GM19025 (cell line): ENCODE measurements at regions not wholly inside any gene's neighbourhood (a gene's known extent, or its start where the extent isn't known, plus 50 kb on each side); places are given as distances from the start of the nearest gene placed in this dataset.

Experiments used
- ATAC-seq: cut with Tn5 transposase; IDR thresholded peaks from one replicate; pipeline ENCODE4 v1.9.1; 2021; ENCODE audit warnings: mild to moderate bottlenecking, low read depth, moderate library complexity; ENCODE audit not compliant: unreplicated experiment

GRCh38 chr6:90835596-90836212 is 248.8 kb upstream of the MAP3K7 start:
- ATAC-seq = no peak

- ATAC-seq = no peak
Observed at GRCh38 chr6:90829311-90829710, 242.4 kb upstream of the MAP3K7 start.

DNA sequence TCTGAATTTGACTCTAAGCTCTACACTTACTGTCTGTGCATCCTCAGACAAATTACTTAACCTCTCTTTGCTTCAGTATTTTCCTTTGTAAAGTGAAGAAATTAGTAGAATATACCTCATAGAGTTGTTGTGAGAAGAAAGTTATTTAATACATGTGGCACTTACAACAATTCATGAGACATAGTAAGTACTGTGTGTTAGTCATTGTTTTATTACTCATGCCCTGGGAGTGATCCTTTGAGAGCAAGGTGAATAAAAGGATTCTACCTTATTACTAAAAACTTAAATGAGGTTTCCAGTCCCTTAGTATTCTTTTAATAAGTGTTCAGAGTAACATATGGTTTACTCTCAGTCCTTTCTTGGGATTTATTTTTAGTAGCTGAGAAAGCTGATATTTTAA is 233.6 kb upstream of the MAP3K7 start:
- no peak for ATAC-seq

DNA sequence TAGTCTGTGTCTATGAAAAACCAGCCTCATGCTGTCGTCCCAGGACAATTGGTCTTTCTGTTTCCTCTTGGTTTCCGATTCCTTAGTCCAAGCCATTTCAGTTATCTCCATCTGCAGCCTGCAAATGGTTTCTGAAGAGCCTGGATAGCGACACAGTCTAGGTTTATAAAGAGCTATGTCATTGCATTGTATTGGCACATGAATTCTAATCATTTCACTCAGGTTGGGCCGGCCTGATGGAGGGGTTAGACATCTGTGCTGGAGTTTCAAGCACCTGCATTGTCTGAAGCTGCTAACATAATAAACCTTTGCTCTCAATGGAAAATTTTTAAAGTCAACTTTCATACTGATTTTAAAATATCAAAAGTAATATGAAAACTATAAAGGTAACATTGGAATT is 232.6 kb upstream of the MAP3K7 start:
- ATAC-seq = no peak

GRCh38 chr6:90818163-90818562 is 231.3 kb upstream of the MAP3K7 start:
- ATAC-seq = no peak

GRCh38 chr6:90816764-90817163 is 229.9 kb upstream of the MAP3K7 start:
- no peak for ATAC-seq

DNA sequence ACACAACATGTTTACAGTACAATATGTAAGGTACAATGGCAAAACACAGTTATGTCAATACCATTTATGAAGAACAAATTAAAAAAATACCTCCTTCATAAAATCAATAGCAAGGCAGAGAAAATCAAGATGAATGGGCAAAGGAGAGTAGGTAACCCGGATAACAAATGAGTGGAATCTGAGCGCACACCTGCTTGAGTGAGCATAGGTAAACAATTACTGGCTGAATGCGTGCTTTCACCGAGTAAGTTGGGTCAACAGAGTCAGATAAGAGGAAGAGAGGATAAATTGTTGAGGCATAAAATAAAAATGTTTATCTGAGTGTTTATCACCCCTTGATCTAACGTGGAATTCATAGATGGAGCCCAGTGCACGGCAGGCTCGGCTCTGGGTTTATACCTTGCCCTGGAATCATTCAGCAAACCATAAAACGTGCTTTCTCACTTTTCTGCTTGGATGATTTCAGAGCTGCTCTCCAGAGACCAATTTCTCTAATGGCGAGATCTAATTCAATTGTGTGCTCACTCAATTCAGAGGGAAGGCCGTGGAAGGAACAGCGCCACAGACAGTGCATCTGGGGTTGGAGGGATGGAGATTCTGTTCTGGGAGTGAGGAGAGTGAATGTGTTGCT is 224.8 kb upstream of the MAP3K7 start:
- ATAC-seq = no peak

DNA sequence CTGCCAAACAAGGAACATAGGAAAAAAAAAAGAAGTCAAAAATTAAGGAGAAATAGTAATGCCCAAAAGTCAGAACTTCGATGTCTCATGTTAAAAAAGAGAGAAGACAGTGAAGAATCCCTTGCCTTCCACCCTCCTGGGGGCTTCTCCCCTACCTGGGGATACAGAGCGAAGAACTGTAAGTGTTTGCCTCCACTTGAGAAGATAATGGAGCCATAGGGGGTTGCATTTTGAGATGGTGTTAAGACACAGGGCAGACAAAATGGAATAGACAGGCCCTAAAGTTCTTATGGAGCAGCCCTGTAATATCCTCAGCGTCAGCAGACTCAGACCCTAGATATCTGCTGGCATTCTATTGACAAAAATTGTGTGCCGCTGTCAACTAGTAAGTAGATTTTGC is 222.2 kb upstream of the MAP3K7 start:
- ATAC-seq = no peak

DNA sequence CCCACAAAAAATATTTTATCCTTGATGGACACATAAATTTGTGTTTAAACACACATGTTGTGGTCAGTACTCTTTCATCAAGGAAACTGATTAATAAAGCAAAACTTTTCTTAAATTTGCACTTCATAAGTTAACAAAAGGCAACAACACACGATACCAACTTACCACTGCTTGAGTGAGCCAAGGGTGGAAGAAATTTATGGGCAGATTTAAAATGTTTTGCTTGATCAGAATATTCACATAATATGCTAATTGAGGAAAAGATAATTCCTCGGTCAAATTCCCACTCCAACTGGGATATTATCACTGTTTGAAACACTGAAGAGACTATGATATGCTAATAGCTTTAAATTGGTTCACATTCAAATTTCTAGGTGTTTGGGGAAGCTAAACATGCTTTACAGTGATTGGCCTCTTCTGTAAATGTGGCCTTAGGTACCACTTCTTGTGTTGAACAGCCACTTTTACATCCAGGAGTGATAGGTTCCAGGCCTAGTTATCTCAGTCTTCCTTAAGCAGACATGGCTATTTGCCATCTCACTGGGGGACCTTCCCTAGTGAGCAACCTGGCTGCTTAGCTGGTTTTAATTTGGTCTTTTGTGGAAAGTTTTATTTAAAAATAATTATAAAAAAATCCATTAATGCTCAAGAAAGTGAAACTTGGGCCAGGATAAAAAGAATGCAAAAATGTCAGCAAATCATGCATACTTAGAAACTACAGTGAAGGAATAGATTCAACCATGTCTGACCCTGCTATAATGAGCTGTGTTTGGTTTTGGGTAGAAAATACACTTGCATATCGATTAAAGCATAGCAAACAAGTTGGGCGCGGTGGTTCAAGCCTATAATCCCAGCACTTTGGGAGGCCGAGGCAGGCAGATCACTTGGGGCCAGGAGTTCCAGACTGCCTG is 221.2 kb upstream of the MAP3K7 start:
- no peak for ATAC-seq

GRCh38 chr6:90805619-90806155 is 218.8 kb upstream of the MAP3K7 start:
- ATAC-seq = no peak

DNA sequence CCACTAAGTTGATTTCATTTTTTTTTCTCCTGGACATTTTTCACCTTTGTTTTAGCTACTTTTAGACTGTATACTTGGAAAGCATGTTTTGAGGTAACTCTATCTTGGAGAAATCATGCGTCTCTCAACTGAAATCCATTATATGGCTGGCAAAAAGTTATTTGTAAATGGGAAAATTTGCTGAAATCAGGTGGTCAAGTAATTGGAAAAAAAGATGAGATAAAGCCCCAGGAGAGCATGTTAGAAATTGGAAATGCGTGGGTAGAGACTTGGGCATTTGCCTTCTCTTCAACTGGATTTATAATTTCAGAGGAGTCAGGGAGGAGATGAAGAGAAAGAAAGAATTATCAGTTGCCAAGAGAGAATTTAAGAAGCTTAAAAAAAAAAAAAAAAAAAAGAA is 217.1 kb upstream of the MAP3K7 start:
- no peak for ATAC-seq

GRCh38 chr6:90795078-90795477 is 208.2 kb upstream of the MAP3K7 start:
- no peak for ATAC-seq

DNA sequence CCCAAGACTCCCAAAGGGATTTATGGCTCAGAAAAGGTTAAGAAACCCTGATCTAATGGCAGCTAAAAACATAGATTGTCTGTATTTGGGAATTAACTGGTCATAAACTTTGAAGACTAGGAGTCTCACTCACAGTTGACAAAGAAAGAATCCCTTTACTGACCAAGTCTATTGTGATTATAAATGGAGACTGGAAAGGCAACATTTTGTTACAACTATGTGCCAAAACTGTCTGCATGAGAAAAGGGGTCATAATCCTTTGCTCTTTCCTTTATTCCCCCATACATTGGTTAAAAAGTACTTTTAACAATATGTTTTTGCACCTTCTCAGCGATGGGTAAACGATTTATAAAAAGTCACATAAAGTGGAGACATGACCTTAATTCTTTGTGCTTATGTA is 206.9 kb upstream of the MAP3K7 start:
- no peak for ATAC-seq

DNA sequence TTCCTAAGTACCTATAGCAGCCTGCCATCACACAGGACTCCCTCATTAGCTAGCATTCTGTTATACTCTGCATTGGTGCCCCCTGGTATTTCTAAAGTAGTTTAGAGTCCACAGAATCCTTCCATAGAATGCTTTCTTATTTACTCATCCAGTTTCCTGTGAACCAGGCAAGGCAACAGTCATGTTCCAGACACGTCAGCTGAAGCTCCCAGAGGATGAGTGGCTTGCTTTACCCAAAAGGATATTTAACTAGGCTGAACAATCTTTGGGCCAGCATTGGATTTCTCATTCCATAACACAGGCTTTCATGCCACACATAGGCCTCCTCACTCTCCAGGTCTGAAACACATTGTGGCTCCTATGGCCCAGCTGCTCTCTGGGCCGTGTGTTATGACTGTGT is 203.8 kb upstream of the MAP3K7 start:
- no peak for ATAC-seq

- no peak for ATAC-seq
Observed at GRCh38 chr6:90790058-90790457, 203.2 kb upstream of the MAP3K7 start.

DNA sequence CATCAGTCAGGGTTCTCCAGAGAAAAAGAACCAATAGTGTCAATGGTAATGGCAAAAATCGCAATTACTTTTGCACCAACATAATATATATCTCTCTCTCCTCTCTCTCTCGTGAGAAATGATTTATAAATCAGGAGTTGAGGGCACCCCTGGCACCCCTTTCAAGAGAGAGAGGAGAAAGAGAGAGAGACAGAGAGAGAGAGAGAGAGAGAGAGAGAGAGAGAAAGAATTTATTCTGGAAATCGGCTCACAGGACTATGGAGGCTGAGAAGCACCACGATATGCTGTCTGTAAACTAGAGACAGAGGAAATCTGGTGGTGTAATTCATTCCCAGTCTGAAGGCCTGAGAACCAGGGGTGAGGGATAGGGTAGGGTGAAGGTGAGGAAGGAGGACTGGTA is 201.9 kb upstream of the MAP3K7 start:
- ATAC-seq = no peak

GRCh38 chr6:90787446-90787845 is 200.6 kb upstream of the MAP3K7 start:
- ATAC-seq = no peak

DNA sequence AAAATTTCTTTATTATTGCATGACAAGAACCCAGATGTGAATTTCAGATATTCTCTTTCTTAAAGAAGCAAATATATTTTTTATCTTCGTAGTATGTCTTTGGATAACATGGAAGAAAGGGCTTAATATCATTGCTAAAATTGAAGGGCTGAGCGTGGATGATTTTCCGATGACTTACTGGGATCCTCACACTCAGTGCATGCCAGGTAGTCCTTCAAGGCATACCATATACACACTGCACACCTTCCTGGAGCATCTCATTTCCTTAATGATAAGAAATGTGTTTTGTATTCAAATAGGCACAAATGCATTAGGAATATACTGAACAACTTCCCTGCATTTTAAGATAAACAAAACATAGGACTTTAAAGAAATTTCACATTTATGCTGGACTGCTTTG is 193.9 kb upstream of the MAP3K7 start:
- ATAC-seq = no peak

- no peak for ATAC-seq
Observed at GRCh38 chr6:90780141-90780540, 193.3 kb upstream of the MAP3K7 start.

DNA sequence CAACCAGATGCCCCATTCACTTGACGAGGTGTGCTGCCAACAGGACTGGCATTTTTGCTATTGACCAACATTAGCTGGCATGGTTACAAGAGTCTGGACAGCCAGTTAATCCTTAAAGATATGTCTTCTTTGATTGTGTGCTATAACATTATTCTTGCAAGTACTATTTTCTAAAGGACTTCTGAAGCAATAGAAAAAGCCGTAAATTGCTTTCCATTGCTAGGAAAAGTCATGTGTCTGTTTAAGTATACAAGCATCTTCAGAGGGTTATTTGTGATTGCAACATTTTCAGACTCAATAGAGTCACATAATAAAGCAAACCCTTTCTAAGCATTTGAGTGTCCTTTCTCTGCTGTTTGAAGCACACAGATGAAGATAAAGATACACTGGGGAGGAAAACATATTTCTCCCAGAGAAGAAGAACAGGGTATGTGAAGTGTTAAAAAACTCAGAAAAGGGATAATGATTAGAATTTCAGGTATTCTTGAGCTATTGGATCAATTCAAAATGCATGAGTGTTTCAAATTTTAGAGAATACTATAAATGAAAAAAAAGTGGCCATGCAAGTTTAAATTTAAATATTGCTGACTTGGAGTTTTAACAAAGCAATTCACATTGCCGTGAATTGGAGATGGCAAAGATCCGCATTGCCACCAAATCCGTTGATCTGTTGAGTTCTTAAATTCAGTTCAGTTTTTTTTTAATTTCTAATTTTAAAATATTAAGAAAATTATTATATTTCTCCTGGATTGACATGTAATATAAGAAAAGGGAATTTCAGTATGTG is 191.7 kb upstream of the MAP3K7 start:
- no peak for ATAC-seq

DNA sequence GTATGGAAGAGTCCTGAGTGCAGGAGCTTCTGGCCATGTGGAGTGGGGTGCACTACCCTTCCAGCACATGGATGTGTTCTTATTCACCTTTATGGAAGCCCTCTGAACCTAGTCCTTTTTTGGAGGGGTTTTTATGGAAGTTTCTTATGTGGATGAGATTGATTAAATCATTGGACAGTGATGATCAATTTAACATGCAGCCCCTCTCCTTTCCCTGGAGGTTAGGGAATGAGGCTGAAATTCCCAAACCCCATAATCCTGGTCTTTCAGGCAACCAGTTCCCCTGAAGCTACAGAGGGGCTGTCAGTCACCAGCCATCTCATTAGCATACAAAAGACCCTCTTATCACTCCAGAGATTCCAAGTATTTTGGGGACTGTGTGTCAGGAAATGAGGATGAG is 183.9 kb upstream of the MAP3K7 start:
- no peak for ATAC-seq
